Left colon (tissue), 2 donors: ENCODE measurements at regions not wholly inside any gene's neighbourhood (a gene's known extent, or its start where the extent isn't known, plus 50 kb on each side); places are given as distances from the start of the nearest gene placed in this dataset.
"Not testable (repeated sequence)": the region's sequence is repeated elsewhere in the genome, so short reads cannot be mapped to it uniquely, and the experiment has no call there.

ENCODE experiments used
- ATAC-seq: fragments of 200-7000 bp; cut with Tn5 transposase; one replicate; pipeline ENCODE4 v1.9.1; 2020; ENCODE audit warnings: mild to moderate bottlenecking, moderate library complexity
- DNase-seq, 2 donors: peaks; one replicate each; pipeline ENCODE4 v3.0.0-alpha.2; 2020
- intact Hi-C, 2 donors: fragments of 100-400 bp; cut with DNase I in 1 of 2; cut with micrococcal nuclease in 1 of 2; formaldehyde crosslinking; loops; one replicate each; pipeline versions ENCODE4 v1.11.2 to v1.14.0; 2022; cut with DNase I, micrococcal nuclease
- donor health status: DM: no; HTN: no; CAD: no.
- donor health status: DM: yes; HTN: yes; CAD: no.

DNA sequence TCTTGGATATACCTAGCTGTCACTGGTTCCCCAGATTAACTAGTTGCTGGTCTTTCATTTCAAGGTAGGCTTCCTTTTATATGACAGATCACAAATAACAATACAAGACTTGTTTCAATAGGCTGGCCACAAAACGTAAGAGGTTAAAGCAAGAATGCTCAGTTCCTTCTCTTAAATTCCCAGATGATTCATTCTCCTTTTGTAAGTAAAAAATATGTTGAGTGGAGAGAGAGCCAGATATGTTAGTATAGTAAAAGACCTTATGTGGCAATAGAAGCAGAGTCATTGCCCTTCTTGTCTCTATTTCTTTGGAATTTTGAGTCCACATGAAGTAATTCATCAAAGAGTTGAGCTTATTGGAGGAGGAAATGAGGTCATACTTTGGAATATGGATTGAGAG lies 939.0 kb upstream of the ATXN7L3B start:
- intact Hi-C loops, result no loop called here
- ATAC-seq, result no peak
- no peak for DNase-seq

- DNase-seq (no peak), ATAC-seq (no peak)
- intact Hi-C loops, result no loop called here
Measured at GRCh38 chr12:73599268-73599667, 938.4 kb upstream of the ATXN7L3B start.

- ATAC-seq, DNase-seq, intact Hi-C loops: not testable (repeated sequence)
Measured at GRCh38 chr12:73605925-73606324, 931.7 kb upstream of the ATXN7L3B start.

GRCh38 chr12:73612551-73612950 lies 925.1 kb upstream of the ATXN7L3B start:
- intact Hi-C loops, result no loop called here
- no peak for DNase-seq
- no peak for ATAC-seq

DNA sequence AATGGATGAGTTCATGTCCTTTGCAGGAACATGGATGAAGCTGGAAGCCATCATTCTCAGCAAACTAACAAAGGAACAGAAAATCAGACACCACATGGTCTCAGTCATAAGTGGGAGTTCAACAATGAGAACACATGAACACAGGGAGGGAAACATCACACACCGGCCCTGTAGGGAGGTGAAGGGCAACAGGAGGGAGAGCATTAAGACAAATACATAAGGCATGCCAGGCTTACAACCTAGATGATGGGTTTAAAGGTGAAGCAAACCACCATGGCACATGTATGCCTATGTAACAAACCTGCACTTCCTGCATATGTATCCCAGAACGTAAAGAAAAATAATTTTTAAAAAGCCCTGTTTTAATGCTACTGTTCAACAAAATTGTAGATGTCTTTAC lies 914.2 kb upstream of the ATXN7L3B start:
- DNase-seq (no peak), ATAC-seq (no peak)
- intact Hi-C loops, result no loop called here

- ATAC-seq, result no peak
- DNase-seq, result no peak
- intact Hi-C loops, result no loop called here
Measured at GRCh38 chr12:73625226-73625625, 912.4 kb upstream of the ATXN7L3B start.

GRCh38 chr12:73629171-73629570 lies 908.5 kb upstream of the ATXN7L3B start:
- DNase-seq, result no peak

DNA sequence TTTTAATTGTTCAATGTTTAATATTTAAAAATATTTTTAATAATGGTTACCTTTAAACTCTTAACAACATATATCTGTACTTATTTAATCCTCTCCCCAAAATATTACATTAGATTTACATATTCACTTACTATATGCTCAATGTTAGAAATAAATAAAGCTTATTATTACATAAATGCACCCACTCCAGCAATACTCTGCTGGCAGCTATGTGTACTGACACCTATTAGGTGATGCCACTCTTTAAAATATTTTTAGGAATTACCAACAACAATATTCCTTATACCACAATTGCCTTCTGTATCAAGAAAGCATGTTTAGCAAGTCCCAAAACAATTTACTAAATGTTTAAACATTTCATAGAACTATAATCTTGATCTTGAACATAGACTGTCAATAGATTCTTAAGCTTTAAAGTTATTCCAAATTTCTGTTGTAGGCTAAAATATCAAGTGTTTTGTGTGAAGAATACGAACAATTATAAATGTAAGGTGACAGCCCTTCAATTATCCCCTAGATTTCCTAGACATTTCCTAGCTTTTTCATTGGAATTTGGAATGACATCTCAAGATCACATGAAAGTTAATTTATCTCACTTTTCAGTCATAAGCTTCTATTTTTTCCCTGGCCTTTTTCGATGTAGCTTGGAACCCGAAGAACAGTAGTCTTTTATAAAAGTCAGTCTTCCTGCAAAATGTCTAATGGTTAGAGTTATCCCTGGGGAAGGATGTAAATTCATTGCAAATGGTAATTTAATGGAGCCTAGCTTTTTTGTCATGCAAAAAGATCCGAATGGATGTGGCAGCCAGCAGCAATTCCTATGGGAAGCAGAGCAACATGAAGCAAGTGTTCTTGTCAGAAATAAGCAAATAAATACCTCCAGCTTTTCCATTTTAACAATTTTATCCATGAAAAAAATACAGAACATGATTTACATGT lies 907.5 kb upstream of the ATXN7L3B start:
- intact Hi-C loops, result no loop called here
- no peak for DNase-seq
- ATAC-seq, result no peak

More at GRCh38 chr12:73629171-73629570, 908.5 kb upstream of the ATXN7L3B start:
- no peak for ATAC-seq
- intact Hi-C loops, result no loop called here

- no peak for DNase-seq
- ATAC-seq, result no peak
- intact Hi-C loops, result no loop called here
Measured at GRCh38 chr12:73632191-73632590, 905.4 kb upstream of the ATXN7L3B start.

DNA sequence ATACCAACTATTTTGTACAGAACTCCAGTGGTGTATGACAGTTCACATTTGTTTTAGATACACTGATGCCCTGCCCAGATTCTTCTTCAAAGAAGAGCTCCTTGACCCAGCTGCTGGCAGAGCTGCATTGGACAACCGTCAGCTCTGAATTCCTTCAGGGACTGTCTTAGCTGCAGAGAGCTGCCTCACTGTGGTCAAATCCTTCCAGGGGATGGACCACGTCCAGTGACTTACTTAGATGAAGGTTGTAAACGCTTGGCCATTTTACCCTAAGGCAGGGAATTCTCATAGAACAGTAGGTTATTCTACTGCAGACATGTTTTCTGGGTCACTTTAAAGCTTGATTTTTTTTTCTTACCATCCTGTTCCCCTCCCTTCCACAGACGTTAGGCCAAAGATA lies 905.0 kb upstream of the ATXN7L3B start:
- intact Hi-C loops, result no loop called here
- DNase-seq (no peak), ATAC-seq (no peak)

DNA sequence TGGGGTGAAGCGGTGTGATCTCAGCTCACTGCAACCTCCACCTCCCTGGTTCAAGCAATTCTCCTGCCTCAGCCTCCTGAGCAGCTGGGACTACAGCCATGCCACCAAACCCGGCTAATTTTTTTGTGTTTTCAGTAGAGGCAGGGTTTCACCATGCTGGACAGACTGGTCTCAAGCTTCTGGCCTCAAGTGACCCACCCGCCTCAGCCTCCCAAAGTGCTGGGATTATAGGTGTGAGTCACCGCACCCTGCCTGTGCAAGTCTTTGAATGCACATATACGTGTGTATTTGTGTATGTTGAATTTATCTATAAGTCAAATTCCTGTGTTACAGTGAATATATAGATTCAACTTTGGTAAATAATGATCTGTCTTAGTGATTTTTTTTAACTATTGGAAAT lies 898.2 kb upstream of the ATXN7L3B start:
- intact Hi-C loops, ATAC-seq, DNase-seq: not testable (repeated sequence)

DNA sequence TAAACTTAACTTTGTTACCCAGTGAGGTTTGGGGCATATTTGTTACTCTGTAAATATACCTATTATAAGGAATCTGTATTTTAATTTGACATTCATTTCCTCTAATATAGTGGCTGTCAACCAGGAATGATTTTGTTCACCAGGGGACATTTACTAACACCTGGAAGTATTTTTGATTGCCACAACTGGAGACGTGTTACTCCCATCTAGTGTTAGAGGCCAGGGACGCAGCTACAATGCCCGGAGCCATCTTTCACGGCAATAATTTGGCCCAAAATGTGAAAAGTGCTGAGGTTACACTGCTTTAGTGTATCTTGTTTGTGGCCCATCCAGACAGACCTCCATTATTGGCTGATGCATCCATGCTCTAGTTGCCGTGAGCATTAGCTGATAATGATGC lies 881.3 kb upstream of the ATXN7L3B start:
- no peak for DNase-seq
- no peak for ATAC-seq
- intact Hi-C loops, result no loop called here

DNA sequence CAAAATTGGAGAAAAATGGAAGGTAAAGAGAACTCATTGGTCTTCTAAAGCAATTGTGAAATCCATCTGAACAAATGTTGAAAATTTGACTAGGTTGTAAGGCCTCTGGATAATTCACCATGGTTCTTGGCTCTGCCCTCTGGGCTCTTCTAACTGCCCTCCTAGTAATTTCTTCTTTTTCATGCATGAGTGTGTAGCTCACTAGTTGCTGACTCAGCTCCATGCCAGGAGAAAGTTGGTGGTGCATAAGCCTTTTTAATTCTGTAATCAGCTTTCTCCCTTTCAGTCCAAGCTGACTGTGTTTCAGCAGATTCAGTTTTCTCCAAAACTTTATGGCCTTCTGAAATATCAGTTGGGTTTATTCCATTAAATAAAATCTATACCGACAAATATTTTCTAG lies 877.8 kb upstream of the ATXN7L3B start:
- no peak for ATAC-seq
- intact Hi-C loops, result no loop called here
- no peak for DNase-seq

- DNase-seq (no peak), ATAC-seq (no peak)
- intact Hi-C loops, result no loop called here
Measured at GRCh38 chr12:73665193-73665592, 872.4 kb upstream of the ATXN7L3B start.

DNA sequence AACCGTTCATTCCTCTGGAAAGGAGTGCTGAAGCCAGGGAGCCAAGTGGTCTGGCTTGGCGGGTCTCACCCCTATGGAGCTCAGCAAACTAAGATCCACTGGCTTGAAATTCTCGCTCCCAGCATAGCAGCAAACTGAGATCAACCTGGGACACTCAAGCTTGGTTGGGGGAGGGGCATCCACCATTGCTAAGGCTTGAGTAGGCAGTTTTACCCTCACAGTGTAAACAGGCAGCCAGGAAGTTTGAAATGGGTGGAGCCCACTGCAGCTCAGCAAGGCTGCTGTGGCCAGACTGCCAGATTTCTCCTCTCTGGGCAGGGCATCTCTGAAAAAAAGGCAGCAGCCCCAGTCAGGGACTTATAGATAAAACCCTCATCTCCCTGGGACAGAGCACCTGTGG lies 866.1 kb upstream of the ATXN7L3B start:
- intact Hi-C loops, ATAC-seq, DNase-seq: not testable (repeated sequence)

DNA sequence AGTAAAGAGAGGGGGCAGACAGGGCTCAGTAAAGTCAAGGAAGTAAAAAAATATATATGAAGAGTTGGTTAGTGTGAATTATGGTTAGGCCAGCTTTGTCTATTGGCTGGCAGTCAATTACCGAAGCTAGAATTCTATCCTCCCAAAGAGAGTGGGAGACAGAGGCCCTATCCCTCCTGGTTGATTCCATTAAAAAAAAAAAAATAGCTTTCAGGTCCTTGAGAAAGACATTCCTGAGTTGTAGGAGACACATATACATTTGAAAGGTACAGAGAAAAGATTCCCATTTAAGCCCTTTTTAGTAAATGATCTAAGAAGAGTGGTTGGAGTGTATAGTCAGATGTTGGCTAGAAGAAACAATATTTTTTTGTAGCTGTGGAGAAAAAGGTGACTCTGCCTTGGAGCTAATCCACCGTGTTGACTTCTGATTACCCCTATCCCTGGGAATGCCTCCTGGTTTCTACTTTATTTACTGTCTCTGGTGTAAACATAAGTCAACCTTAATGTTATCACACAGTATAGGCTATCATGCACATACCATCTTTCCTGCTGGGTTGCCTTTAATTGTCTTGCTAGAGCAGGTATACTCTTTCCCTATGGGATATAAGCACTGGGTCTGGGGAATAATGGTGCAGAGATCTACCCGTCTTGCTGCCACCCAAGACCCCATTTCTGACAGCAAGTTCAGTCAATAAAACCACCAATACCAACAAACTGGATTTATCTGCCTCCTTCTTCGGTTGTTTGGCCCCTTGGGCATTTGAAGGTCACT lies 859.9 kb upstream of the ATXN7L3B start:
- DNase-seq, result no peak
- intact Hi-C loops, result no loop called here
- no peak for ATAC-seq

GRCh38 chr12:73678335-73678734 lies 859.3 kb upstream of the ATXN7L3B start:
- ATAC-seq (no peak), DNase-seq (no peak)
- intact Hi-C loops, result no loop called here

- intact Hi-C loops, result no loop called here
- no peak for ATAC-seq
- DNase-seq, result no peak
Measured at GRCh38 chr12:73699318-73699717, 838.3 kb upstream of the ATXN7L3B start.

DNA sequence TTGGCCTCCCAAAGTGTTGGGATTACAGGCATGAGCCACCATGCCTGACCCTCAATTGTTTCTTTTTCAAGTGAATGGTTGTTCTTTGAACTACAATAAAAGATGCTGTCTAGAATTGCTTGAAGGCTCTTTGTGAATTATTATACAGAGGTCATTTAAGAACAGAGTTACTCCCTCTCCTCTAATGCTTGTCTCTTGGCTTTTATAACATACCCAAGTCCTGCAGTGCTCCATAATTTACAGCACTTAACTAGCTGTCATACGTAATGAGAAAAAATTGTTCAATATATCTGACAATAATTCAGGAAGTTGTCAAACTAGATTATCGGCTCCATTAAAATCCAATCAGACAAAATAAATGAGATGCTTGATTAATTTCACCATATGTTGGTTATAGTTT lies 823.0 kb upstream of the ATXN7L3B start:
- intact Hi-C loops, result no loop called here
- DNase-seq (no peak), ATAC-seq (no peak)

GRCh38 chr12:73716143-73716542 lies 821.5 kb upstream of the ATXN7L3B start:
- not testable (repeated sequence) for DNase-seq

More at GRCh38 chr12:73716143-73716542, 821.5 kb upstream of the ATXN7L3B start:
- intact Hi-C loops, ATAC-seq: not testable (repeated sequence)
